AML-193 (cell line): ENCODE measurements at regions not wholly inside any gene's neighbourhood (a gene's known extent, or its start where the extent isn't known, plus 50 kb on each side); places are given as distances from the start of the nearest gene placed in this dataset.
"Not testable (repeated sequence)": the region's sequence is repeated elsewhere in the genome, so short reads cannot be mapped to it uniquely, and the experiment has no call there.

ENCODE experiments used
- DNase-seq, 2 experiments: peaks; one replicate each; lab custom pipeline; 2025; lab: John Stamatoyannopoulos, UW

GRCh38 chr10:89949496-89949895, 248.1 kb downstream of the KIF20B start:
- DNase-seq: no peak

GRCh38 chr10:89952325-89952724, 250.9 kb downstream of the KIF20B start:
- DNase-seq: no peak

- no peak for DNase-seq
These were observed 251.4 kb downstream of the KIF20B start for GRCh38 chr10:89952751-89953150.

- DNase-seq: no peak
These were observed 252.7 kb downstream of the KIF20B start for GRCh38 chr10:89954061-89954460.

GRCh38 chr10:89954787-89955566, 253.6 kb downstream of the KIF20B start:
- DNase-seq: peak; percentile 2 to 15

GRCh38 chr10:89959433-89960110, 258.2 kb downstream of the KIF20B start:
- no peak for DNase-seq

GRCh38 chr10:89963451-89964102, 262.2 kb downstream of the KIF20B start:
- DNase-seq: no peak

- DNase-seq: no peak
These were observed 264.8 kb downstream of the KIF20B start for GRCh38 chr10:89966211-89966610.

- no peak for DNase-seq
These were observed 271.9 kb downstream of the KIF20B start for GRCh38 chr10:89973326-89973725.

- no peak for DNase-seq
These were observed 273.7 kb downstream of the KIF20B start for GRCh38 chr10:89975071-89975470.

GRCh38 chr10:89975771-89976170, 274.4 kb downstream of the KIF20B start:
- DNase-seq: no peak

- DNase-seq: no peak
These were observed 276.7 kb downstream of the KIF20B start for GRCh38 chr10:89978081-89978480.

- no peak for DNase-seq
These were observed 278.3 kb downstream of the KIF20B start for GRCh38 chr10:89979726-89980125.

- DNase-seq: no peak
These were observed 278.8 kb downstream of the KIF20B start for GRCh38 chr10:89980166-89980565.

- no peak for DNase-seq
These were observed 280.5 kb downstream of the KIF20B start for GRCh38 chr10:89981891-89982290.

- DNase-seq: no peak
These were observed 284.1 kb downstream of the KIF20B start for GRCh38 chr10:89985446-89985845.

GRCh38 chr10:89988361-89988760, 287.0 kb downstream of the KIF20B start:
- not testable (repeated sequence) for DNase-seq

GRCh38 chr10:89992575-89992974, 291.2 kb downstream of the KIF20B start:
- no peak for DNase-seq

- DNase-seq: no peak
These were observed 305.8 kb downstream of the KIF20B start for GRCh38 chr10:90007226-90007625.

GRCh38 chr10:90011281-90011680, 309.9 kb downstream of the KIF20B start:
- not testable (repeated sequence) for DNase-seq

- DNase-seq: no peak
These were observed 317.4 kb downstream of the KIF20B start for GRCh38 chr10:90018819-90019218.

GRCh38 chr10:90020506-90020905, 319.1 kb downstream of the KIF20B start:
- no peak for DNase-seq

- DNase-seq: no peak
These were observed 322.6 kb downstream of the KIF20B start for GRCh38 chr10:90023950-90024349.
